Naive thymus-derived CD8-positive, alpha-beta T cell (primary cell): ENCODE measurements at regions not wholly inside any gene's neighbourhood (a gene's known extent, or its start where the extent isn't known, plus 50 kb on each side); places are given as distances from the start of the nearest gene placed in this dataset.

ENCODE experiments used
- ATAC-seq, 2 donors: fragments of 150-1000 bp; cut with Tn5 transposase in 1 of 2; sonication (Bioruptor Pico), chemical (Tn5 transposase) in 1 of 2; 1 replicate in 1 of 2; 2 replicates in 1 of 2; pipeline ENCODE4 v1.10.0; 2021; ENCODE audit warnings: mild to moderate bottlenecking in 2 of 2, moderate library complexity in 2 of 2
- POLR2A ChIA-PET: fragments of 350-600 bp; sonication (Branson Sonifier 250); formaldehyde crosslinking; loops from one replicate; lab custom pipeline; 2021; ENCODE audit warnings: antibody characterized with exemption; lab: Charles Lee
- DNase-seq, 10 donors: peaks; one replicate each; pipeline versions ENCODE4 v3.0.0 to v3.0.0-alpha.2; 2020 to 2022
- H3K27ac Mint-ChIP-seq, 10 donors: one replicate each; pipeline ENCODE4 v1.8.0; 2020 to 2022; ENCODE audit warnings: mild to moderate bottlenecking in 10 of 10, mixed read lengths in 10 of 10, moderate library complexity in 4 of 10, inconsistent platforms in 1 of 10
- H3K27me3 Mint-ChIP-seq, 5 donors: one replicate each; pipeline ENCODE4 v1.8.0; 2021 to 2022; ENCODE audit warnings: mixed read lengths in 5 of 5
- H3K36me3 Mint-ChIP-seq, 3 donors: one replicate each; pipeline ENCODE4 v1.8.0; 2020 to 2022; ENCODE audit warnings: mixed read lengths in 3 of 3, mild to moderate bottlenecking in 2 of 3, inconsistent platforms in 1 of 3
- H3K4me1 Mint-ChIP-seq, 4 donors: one replicate each; pipeline ENCODE4 v1.8.0; 2021 to 2022; ENCODE audit warnings: mixed read lengths in 4 of 4
- H3K4me3 Mint-ChIP-seq, 10 donors: one replicate each; pipeline ENCODE4 v1.8.0; 2020 to 2022; ENCODE audit warnings: mild to moderate bottlenecking in 10 of 10, mixed read lengths in 10 of 10, moderate library complexity in 6 of 10, inconsistent platforms in 1 of 10
- H3K9me3 Mint-ChIP-seq, 9 donors: one replicate each; pipeline ENCODE4 v1.8.0; 2020 to 2022; ENCODE audit warnings: mixed read lengths in 9 of 9, mild to moderate bottlenecking in 3 of 9, inconsistent platforms in 1 of 9, moderate library complexity in 1 of 9

DNA sequence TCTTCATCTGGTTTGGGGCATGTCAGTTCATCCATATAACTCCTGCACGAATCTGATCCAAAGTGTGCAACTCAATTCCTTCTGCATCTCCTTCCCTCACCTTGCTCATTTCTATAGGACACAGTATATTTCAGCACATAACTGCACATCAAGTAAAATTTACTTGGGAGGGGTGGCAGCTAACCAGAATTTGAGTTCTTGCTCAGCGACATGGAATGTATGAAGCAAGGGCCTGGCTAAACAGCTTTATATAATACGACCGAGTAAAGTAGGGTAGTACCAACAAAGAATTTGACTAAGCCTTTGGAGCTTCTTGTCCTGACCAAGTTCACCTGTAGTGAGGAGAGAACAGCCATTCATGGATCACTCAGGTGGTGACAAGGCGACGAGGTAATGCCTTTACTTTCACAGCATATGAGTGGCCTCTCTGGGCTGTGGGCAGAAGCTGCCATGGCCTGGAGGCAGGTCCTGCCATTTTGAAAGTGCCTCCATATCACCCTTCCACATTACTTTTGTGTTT lies 570.2 kb upstream of the TNP1 start:
- no peak for ATAC-seq
- POLR2A ChIA-PET, result no interaction called here
- Mint-ChIP-seq H3K4me1 (peaks cover 12 to 16% (median 15%) of the 10 kb centered on the region in 4 donors), H3K27ac (no peak overlapping the region), H3K4me3 (no peak overlapping the region), H3K9me3 (peaks cover 0 to 2% (median 0%) of the 10 kb centered on the region in 9 donors), H3K27me3 (no peaks in the 10 kb centered on the region), H3K36me3 (peaks cover 9 to 42% (median 33%) of the 10 kb centered on the region in 3 donors)
- no peak for DNase-seq

DNA sequence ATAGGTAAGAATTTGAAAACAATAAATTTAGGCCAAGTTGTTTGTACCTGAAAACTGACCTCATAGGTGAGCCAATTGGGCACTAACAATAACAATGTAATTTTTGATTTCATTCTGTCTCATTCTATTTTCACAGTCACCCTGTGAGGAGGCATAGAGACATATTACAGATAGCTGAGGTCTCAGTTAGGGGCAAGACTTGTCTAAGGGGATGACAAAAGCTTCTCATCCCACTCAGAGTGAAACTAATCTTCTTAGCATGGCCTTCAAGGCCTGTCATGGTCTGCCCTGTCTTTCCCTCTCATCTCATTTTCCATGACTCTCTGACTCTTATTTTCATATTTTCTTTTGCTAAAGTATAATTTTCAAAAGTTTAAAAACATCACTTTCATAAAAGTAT lies 562.0 kb upstream of the TNP1 start:
- Mint-ChIP-seq H3K27me3 (peaks cover 0 to 4% (median 0%) of the 10 kb centered on the region in 5 donors), H3K4me1 (no peaks in the 10 kb centered on the region), H3K4me3 (no peak overlapping the region), H3K9me3 (peaks cover 0 to 5% (median 0%) of the 10 kb centered on the region in 9 donors), H3K36me3 (peaks cover 0 to 21% (median 17%) of the 10 kb centered on the region in 3 donors), H3K27ac (no peak overlapping the region)
- ATAC-seq, result no peak
- DNase-seq, result no peak
- POLR2A ChIA-PET, result no interaction called here

DNA sequence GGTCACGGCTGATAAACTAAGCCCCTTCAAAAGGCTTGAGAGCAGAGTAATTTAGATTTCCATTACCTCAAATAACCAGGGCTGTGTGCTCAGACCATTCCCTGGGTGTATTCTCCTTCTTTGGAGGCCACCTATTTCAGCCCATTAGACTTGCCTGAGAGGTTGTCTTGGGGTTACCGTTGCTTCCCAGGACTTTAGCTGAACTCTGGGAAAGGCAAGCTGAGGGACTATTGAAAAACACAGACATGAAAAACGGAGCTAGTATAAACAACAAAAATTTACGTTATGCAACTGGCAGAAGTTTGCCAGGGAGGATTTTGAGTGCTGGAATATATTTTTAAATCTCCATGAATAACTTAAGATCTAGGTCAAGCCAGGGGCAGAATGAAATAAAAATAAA lies 561.0 kb upstream of the TNP1 start:
- DNase-seq (no peak), ATAC-seq (no peak)
- H3K4me1 Mint-ChIP-seq, result no peaks in the 10 kb centered on the region
- POLR2A ChIA-PET, result no interaction called here
- H3K4me3 Mint-ChIP-seq, result no peak overlapping the region
- H3K9me3 Mint-ChIP-seq, result peaks cover 0 to 5% (median 0%) of the 10 kb centered on the region in 9 donors
- peaks cover 0 to 5% (median 0%) of the 10 kb centered on the region in 5 donors for H3K27me3 Mint-ChIP-seq
- H3K36me3 Mint-ChIP-seq, result peaks cover 0 to 11% (median 10%) of the 10 kb centered on the region in 3 donors
- no peak overlapping the region for H3K27ac Mint-ChIP-seq

DNA sequence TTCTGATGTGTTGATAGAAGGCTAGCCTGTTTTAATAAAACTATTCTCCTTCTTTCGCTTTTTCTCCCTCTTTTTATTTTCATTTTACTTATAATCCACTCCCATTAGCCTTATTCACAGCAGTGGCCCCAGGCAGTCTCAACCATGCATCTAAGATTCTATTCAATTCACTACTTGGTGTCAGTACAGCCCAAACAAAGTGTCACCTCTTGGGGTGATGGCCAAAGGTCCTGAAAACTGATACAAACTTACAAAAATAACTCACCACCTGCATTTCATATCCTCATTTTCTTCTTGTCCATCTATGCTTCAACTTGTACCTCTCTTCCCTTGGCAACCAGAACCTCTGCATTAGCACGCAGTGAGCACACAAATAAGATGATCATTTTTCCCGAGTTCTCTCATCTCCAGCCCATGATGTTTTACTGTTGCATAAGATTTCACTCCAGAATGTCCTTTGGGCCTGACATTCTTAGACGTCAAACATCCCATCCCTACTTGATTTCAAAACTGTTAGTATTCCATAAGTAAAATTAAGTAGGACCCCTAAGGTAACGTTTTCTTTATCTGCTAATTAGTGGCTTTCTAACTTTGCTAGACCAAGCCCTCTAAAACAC lies 559.3 kb upstream of the TNP1 start:
- H3K27ac Mint-ChIP-seq, result no peak overlapping the region
- ATAC-seq (no peak), DNase-seq (no peak)
- H3K4me1 Mint-ChIP-seq, result no peaks in the 10 kb centered on the region
- peaks cover 0 to 11% (median 0%) of the 10 kb centered on the region in 5 donors for H3K27me3 Mint-ChIP-seq
- H3K36me3 Mint-ChIP-seq, result peaks cover 0 to 3% (median 0%) of the 10 kb centered on the region in 3 donors
- no peak overlapping the region for H3K4me3 Mint-ChIP-seq
- POLR2A ChIA-PET, result no interaction called here
- H3K9me3 Mint-ChIP-seq, result peaks cover 0 to 3% (median 0%) of the 10 kb centered on the region in 9 donors

- Mint-ChIP-seq H3K4me3 (no peak overlapping the region), H3K27ac (no peak overlapping the region), H3K36me3 (peaks cover 0 to 3% (median under 1%) of the 10 kb centered on the region in 3 donors), H3K27me3 (peaks cover 0 to 11% (median 0%) of the 10 kb centered on the region in 5 donors), H3K9me3 (peaks cover 0 to 3% (median 0%) of the 10 kb centered on the region in 9 donors), H3K4me1 (no peaks in the 10 kb centered on the region)
- POLR2A ChIA-PET, result no interaction called here
- DNase-seq (no peak), ATAC-seq (no peak)
These were observed 558.7 kb upstream of the TNP1 start for GRCh38 chr2:217418544-217418943.

DNA sequence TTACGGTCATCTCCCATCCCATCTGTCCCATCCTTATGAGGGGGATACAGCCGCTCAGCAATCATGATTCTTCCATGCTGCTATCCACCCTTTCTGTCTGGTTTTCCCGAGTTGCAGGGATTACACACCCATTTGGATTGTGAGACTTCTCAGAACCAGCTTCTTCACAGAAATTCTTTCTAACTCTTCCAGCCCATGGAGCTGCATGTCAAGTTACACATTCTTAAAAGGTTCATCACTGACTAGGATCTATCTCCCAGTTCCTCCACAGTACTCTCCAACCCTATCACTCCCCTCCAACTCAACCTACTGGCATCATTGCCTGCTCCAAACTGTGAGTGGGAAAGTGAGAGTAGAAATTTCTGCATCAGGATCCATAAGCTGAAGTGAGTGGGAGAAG lies 558.2 kb upstream of the TNP1 start:
- H3K4me1 Mint-ChIP-seq, result no peaks in the 10 kb centered on the region
- POLR2A ChIA-PET, result no interaction called here
- DNase-seq (no peak), ATAC-seq (no peak)
- peaks cover 0 to 3% (median 2%) of the 10 kb centered on the region in 3 donors for H3K36me3 Mint-ChIP-seq
- H3K27ac Mint-ChIP-seq, result no peak overlapping the region
- no peak overlapping the region for H3K4me3 Mint-ChIP-seq
- peaks cover 0 to 3% (median 0%) of the 10 kb centered on the region in 9 donors for H3K9me3 Mint-ChIP-seq
- peaks cover 0 to 12% (median 0%) of the 10 kb centered on the region in 5 donors for H3K27me3 Mint-ChIP-seq

GRCh38 chr2:217417536-217417935 lies 557.7 kb upstream of the TNP1 start:
- no peak overlapping the region for H3K4me3 Mint-ChIP-seq
- peaks cover 2 to 7% (median 3%) of the 10 kb centered on the region in 3 donors for H3K36me3 Mint-ChIP-seq
- peaks cover 0 to 3% (median 0%) of the 10 kb centered on the region in 9 donors for H3K9me3 Mint-ChIP-seq
- no peak for ATAC-seq
- POLR2A ChIA-PET, result no interaction called here
- H3K27me3 Mint-ChIP-seq, result peaks cover 0 to 14% (median 3%) of the 10 kb centered on the region in 5 donors
- H3K4me1 Mint-ChIP-seq, result no peaks in the 10 kb centered on the region
- no peak for DNase-seq
- H3K27ac Mint-ChIP-seq, result no peak overlapping the region

DNA sequence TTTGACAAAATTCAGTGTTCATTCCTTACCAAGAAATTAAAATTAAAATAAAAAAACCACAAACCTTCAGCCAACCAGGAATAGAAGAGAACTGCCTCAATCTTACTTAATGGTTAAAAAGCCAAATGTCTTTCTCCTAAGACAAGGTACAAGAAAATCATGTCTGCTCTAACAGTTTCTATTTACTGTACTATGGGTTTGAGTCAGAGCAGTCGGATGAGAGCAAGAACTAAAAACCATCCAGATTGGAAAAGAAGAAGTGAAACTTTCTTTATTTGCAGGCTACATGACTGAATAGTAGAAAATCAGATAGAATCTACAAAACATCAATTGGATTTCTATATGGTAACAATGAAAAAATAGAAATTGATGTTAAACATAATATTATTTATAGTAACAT lies 555.5 kb upstream of the TNP1 start:
- POLR2A ChIA-PET, result no interaction called here
- H3K27me3 Mint-ChIP-seq, result peaks cover 0 to 18% (median 4%) of the 10 kb centered on the region in 5 donors

GRCh38 chr2:217414429-217414828 lies 554.6 kb upstream of the TNP1 start:
- ATAC-seq, result no peak

More for the DNA sequence above, 555.5 kb upstream of the TNP1 start:
- H3K9me3 Mint-ChIP-seq, result peaks cover 0 to 3% (median 0%) of the 10 kb centered on the region in 9 donors
- DNase-seq, result no peak
- no peak overlapping the region for H3K4me3 Mint-ChIP-seq
- ATAC-seq, result no peak
- H3K36me3 Mint-ChIP-seq, result peaks cover 2 to 9% (median 5%) of the 10 kb centered on the region in 3 donors
- H3K4me1 Mint-ChIP-seq, result no peaks in the 10 kb centered on the region
- H3K27ac Mint-ChIP-seq, result no peak overlapping the region

DNA sequence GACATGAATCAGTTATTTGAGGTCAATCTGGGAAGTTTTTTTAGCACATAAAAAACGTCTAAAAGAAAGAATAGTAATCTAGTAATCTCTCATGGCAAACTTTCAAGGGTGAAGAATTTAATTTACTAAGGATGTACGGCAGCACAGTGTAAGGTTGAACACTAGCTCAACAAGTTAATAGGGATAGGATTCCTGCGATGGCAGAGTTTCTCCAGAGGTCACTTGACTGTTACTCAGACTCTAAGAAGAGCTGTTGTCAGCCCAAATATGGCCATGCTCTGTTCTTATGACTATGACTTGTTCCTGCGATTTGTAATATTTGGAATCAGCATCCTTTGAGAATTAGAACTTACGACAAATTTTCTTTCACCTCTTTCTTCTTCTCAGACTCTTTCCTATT lies 553.3 kb upstream of the TNP1 start:
- POLR2A ChIA-PET, result no interaction called here

More at GRCh38 chr2:217414429-217414828, 554.6 kb upstream of the TNP1 start:
- peaks cover 0 to 18% (median 4%) of the 10 kb centered on the region in 5 donors for H3K27me3 Mint-ChIP-seq
- H3K9me3 Mint-ChIP-seq, result peaks cover 0 to 3% (median 0%) of the 10 kb centered on the region in 9 donors
- H3K36me3 Mint-ChIP-seq, result peaks cover 2 to 9% (median 5%) of the 10 kb centered on the region in 3 donors
- no peak for DNase-seq
- H3K27ac Mint-ChIP-seq, result no peak overlapping the region
- POLR2A ChIA-PET, result no interaction called here
- H3K4me1 Mint-ChIP-seq, result no peaks in the 10 kb centered on the region
- H3K4me3 Mint-ChIP-seq, result no peak overlapping the region

GRCh38 chr2:217412721-217413120 lies 552.9 kb upstream of the TNP1 start:
- DNase-seq, result no peak
- no peak overlapping the region for H3K27ac Mint-ChIP-seq

More for the DNA sequence above, 553.3 kb upstream of the TNP1 start:
- DNase-seq (no peak), ATAC-seq (no peak)
- Mint-ChIP-seq H3K9me3 (no peaks in the 10 kb centered on the region), H3K27ac (no peak overlapping the region), H3K4me3 (no peak overlapping the region), H3K4me1 (no peaks in the 10 kb centered on the region), H3K27me3 (peaks cover 0 to 14% (median 4%) of the 10 kb centered on the region in 5 donors), H3K36me3 (peaks cover 2 to 9% (median 5%) of the 10 kb centered on the region in 3 donors)

GRCh38 chr2:217412277-217412676 lies 552.4 kb upstream of the TNP1 start:
- H3K4me3 Mint-ChIP-seq, result no peak overlapping the region
- peaks cover 2 to 9% (median 5%) of the 10 kb centered on the region in 3 donors for H3K36me3 Mint-ChIP-seq
- peaks cover 0 to 14% (median 4%) of the 10 kb centered on the region in 5 donors for H3K27me3 Mint-ChIP-seq
- DNase-seq (no peak), ATAC-seq (no peak)
- no peak overlapping the region for H3K27ac Mint-ChIP-seq
- POLR2A ChIA-PET, result no interaction called here
- H3K9me3 Mint-ChIP-seq, result peaks cover 0 to 2% (median 0%) of the 10 kb centered on the region in 9 donors
- peaks cover 0 to 2% (median 0%) of the 10 kb centered on the region in 4 donors for H3K4me1 Mint-ChIP-seq

More at GRCh38 chr2:217412721-217413120, 552.9 kb upstream of the TNP1 start:
- POLR2A ChIA-PET, result no interaction called here
- peaks cover 0 to 14% (median 4%) of the 10 kb centered on the region in 5 donors for H3K27me3 Mint-ChIP-seq
- peaks cover 0 to under 1% (median 0%) of the 10 kb centered on the region in 9 donors for H3K9me3 Mint-ChIP-seq
- no peak for ATAC-seq
- H3K36me3 Mint-ChIP-seq, result peaks cover 2 to 9% (median 5%) of the 10 kb centered on the region in 3 donors
- H3K4me1 Mint-ChIP-seq, result peaks cover 0 to under 1% (median 0%) of the 10 kb centered on the region in 4 donors
- no peak overlapping the region for H3K4me3 Mint-ChIP-seq

GRCh38 chr2:217410681-217410960 lies 550.8 kb upstream of the TNP1 start:
- no peak overlapping the region for H3K27ac Mint-ChIP-seq
- ATAC-seq (no peak), DNase-seq (no peak)
- H3K36me3 Mint-ChIP-seq, result peaks cover 2 to 9% (median 5%) of the 10 kb centered on the region in 3 donors
- peaks cover 0 to 2% (median under 1%) of the 10 kb centered on the region in 4 donors for H3K4me1 Mint-ChIP-seq
- POLR2A ChIA-PET, result no interaction called here
- no peak overlapping the region for H3K4me3 Mint-ChIP-seq
- H3K9me3 Mint-ChIP-seq, result peaks cover 0 to 2% (median 0%) of the 10 kb centered on the region in 9 donors
- H3K27me3 Mint-ChIP-seq, result peaks cover 0 to 11% (median 4%) of the 10 kb centered on the region in 5 donors
